BJ (cell line): ENCODE measurements at regions not wholly inside any gene's neighbourhood (a gene's known extent, or its start where the extent isn't known, plus 50 kb on each side); places are given as distances from the start of the nearest gene placed in this dataset.

Experiments
- CTCF ChIA-PET: fragments of 350-600 bp; formaldehyde crosslinking; extraction: SDS; loops from one replicate; lab custom pipeline; 2021; ENCODE audit warnings: antibody characterized with exemption, inconsistent platforms; lab: Yijun Ruan, JAX
- POLR2A ChIA-PET: fragments of 300-600 bp; sonication (Branson Sonifier 250); formaldehyde crosslinking; extraction: SDS; loops from one replicate; lab custom pipeline; 2021; ENCODE audit warnings: antibody characterized with exemption; lab: Charles Lee
- DNase-seq: peaks from one replicate; pipeline ENCODE4 v3.0.0-alpha.2; 2011; ENCODE audit warnings: low read depth
- H3K27me3 ChIP-seq: 2 replicates; pipeline ENCODE4 v1.6.0; 2011; ENCODE audit warnings: low read length; ENCODE audit not compliant: control insufficient read depth, insufficient read depth
- H3K36me3 ChIP-seq: 2 replicates; pipeline ENCODE4 v1.5.1; 2011; ENCODE audit warnings: low read length; ENCODE audit not compliant: control insufficient read depth, insufficient read depth
- H3K4me3 ChIP-seq: 2 replicates; pipeline ENCODE4 v1.5.1; 2011; ENCODE audit warnings: low read depth, mild to moderate bottlenecking, control low read depth, low read length
- CTCF ChIP-seq: IDR thresholded peaks from 2 replicates; pipeline ENCODE4 v1.5.1; 2011; ENCODE audit warnings: low read depth, mild to moderate bottlenecking, control low read depth, inconsistent platforms, low read length, moderate library complexity; ENCODE audit not compliant: insufficient read depth

GRCh38 chr11:128095466-128095981 lies 491.8 kb downstream of the ETS1 start:
- CTCF ChIA-PET = interaction anchor here (0.9 to 1.6 kb wide), 2 partner anchors 8 to 21 kb away, joined by 3 to 4 read pairs; no protein-coding TSS in a partner anchor

GRCh38 chr11:128093689-128094088 lies 493.7 kb downstream of the ETS1 start:
- ChIA-PET POLR2A (no interaction called here), CTCF (no interaction called here)
- no peak for DNase-seq
- H3K36me3 ChIP-seq = no peaks in the 10 kb centered on the region
- H3K4me3 ChIP-seq = no peak overlapping the region
- TF ChIP-seq CTCF = no peak
- H3K27me3 ChIP-seq = no peaks in the 10 kb centered on the region

More at GRCh38 chr11:128095466-128095981, 491.8 kb downstream of the ETS1 start:
- peak; percentile 44 for DNase-seq
- Histone ChIP-seq H3K27me3 (no peaks in the 10 kb centered on the region), H3K4me3 (no peak overlapping the region), H3K36me3 (no peaks in the 10 kb centered on the region)
- TF ChIP-seq CTCF = no peak
- POLR2A ChIA-PET = no interaction called here

- no peak for TF ChIP-seq CTCF
- no peak overlapping the region for H3K4me3 ChIP-seq
- ChIA-PET CTCF (no interaction called here), POLR2A (no interaction called here)
- 0 out of 2 replicates have a peak, but pooled peaks cover 1% of the 10 kb centered on the region for H3K27me3 ChIP-seq
- H3K36me3 ChIP-seq = no peaks in the 10 kb centered on the region
- DNase-seq = no peak
Measured at GRCh38 chr11:128089962-128090361, 497.4 kb downstream of the ETS1 start.

- 0 out of 2 replicates have a peak, but pooled peaks cover 1% of the 10 kb centered on the region for H3K27me3 ChIP-seq
- DNase-seq = no peak
- H3K4me3 ChIP-seq = no peak overlapping the region
- no peaks in the 10 kb centered on the region for H3K36me3 ChIP-seq
- no peak for TF ChIP-seq CTCF
- POLR2A ChIA-PET = no interaction called here
- CTCF ChIA-PET = interaction anchor here (1.2 to 1.9 kb wide), 2 partner anchors 9 to 14 kb away, joined by 3 to 5 read pairs; no protein-coding TSS in a partner anchor
Measured at GRCh38 chr11:128086794-128087193, 500.6 kb downstream of the ETS1 start.

GRCh38 chr11:128085276-128085675 lies 502.1 kb downstream of the ETS1 start:
- ChIA-PET CTCF (interaction anchor here (1.9 kb wide), 1 partner anchor 12 kb away, joined by 5 read pairs; no protein-coding TSS in a partner anchor), POLR2A (no interaction called here)
- no peak for TF ChIP-seq CTCF
- no peak overlapping the region for H3K4me3 ChIP-seq
- no peak for DNase-seq
- H3K27me3 ChIP-seq = 0 out of 2 replicates have a peak, but pooled peaks cover 1% of the 10 kb centered on the region
- H3K36me3 ChIP-seq = no peaks in the 10 kb centered on the region
